ENCODE measurements at regions not wholly inside any gene's neighbourhood (a gene's known extent, or its start where the extent isn't known, plus 50 kb on each side); places are given as distances from the start of the nearest gene placed in this dataset.

DNA sequence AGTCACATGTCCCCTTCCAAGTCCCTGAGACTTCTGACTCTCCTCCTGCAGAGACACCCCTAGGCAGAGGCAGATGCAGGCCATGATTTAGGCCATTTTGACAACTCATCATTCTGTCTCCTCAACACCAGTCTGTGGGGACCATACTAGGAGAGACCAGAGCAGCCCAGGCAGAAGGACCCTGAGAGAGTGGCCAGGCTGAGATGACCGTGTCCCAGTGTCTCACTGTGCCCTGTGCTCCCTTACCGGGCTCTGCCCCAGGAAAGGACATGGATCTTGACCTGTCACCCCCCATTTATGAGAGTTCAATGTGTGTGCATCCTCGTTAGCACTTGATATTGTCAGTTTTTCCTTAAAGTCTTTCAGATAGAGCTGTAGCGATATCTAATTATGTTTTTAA lies 52.4 kb upstream of the IGLL5 start:
- TF ChIP-seq, protein P1, sequence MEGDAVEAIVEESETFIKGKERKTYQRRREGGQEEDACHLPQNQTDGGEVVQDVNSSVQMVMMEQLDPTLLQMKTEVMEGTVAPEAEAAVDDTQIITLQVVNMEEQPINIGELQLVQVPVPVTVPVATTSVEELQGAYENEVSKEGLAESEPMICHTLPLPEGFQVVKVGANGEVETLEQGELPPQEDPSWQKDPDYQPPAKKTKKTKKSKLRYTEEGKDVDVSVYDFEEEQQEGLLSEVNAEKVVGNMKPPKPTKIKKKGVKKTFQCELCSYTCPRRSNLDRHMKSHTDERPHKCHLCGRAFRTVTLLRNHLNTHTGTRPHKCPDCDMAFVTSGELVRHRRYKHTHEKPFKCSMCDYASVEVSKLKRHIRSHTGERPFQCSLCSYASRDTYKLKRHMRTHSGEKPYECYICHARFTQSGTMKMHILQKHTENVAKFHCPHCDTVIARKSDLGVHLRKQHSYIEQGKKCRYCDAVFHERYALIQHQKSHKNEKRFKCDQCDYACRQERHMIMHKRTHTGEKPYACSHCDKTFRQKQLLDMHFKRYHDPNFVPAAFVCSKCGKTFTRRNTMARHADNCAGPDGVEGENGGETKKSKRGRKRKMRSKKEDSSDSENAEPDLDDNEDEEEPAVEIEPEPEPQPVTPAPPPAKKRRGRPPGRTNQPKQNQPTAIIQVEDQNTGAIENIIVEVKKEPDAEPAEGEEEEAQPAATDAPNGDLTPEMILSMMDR (conservative IDR thresholded peaks at IDR 0.05), result no peak
- TF ChIP-seq EZH2 (IDR thresholded peaks at IDR 0.05; ENCODE audit: low read depth), result no peak

All from PC-9 (cell line).